ENCODE measurements at regions not wholly inside any gene's neighbourhood (a gene's known extent, or its start where the extent isn't known, plus 50 kb on each side); places are given as distances from the start of the nearest gene placed in this dataset.

DNA sequence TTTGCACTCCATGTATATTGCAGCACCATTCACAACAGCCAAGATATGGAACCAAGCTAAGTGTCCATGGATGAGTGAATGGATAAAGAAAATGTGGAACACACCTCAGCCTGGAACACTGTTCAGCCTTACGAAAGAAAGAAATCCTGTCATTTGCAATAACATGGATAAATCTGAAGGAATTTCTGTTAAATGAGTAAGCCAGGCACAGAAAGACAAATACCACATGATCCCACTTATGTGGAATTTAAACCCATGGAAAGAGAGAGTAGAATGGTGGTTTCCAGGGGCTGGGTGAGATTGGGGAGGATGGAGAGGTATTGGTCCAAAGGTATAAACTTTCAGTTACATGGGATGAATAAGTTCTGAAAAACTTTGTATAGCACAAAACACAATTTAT lies 228.9 kb upstream of the CD180 start:
- ChIA-PET POLR2A (no interaction called here), CTCF (no interaction called here)
- no peaks in the 10 kb centered on the region for H3K4me1 Mint-ChIP-seq (ENCODE audit: low read depth)
- intact Hi-C loops (cut with DNase I, micrococcal nuclease): no loop called here
- Histone ChIP-seq H3K4me1 (ENCODE audit: insufficient read depth, low read length) (no peaks in the 10 kb centered on the region), H3K9me3 (ENCODE audit: control insufficient read depth in 1 of 2, insufficient read depth in 1 of 2, low read length in 2 of 2) (no peaks in the 10 kb centered on the region), H3K36me3 (ENCODE audit: insufficient read depth, low read length) (no peaks in the 10 kb centered on the region), H3K27ac (ENCODE audit: low read depth in 1 of 2, low read length in 2 of 2) (no peak overlapping the region), H3K4me3 (ENCODE audit: low read length) (no peak overlapping the region), H3K27me3 (ENCODE audit: control insufficient read depth in 1 of 2, insufficient read depth in 2 of 2, low read length in 2 of 2) (no peaks in the 10 kb centered on the region)
- H3K27me3 Mint-ChIP-seq: no peaks in the 10 kb centered on the region
- H3K27ac Mint-ChIP-seq: no peak overlapping the region
- no peaks in the 10 kb centered on the region for H3K36me3 Mint-ChIP-seq (ENCODE audit: low read depth)
- DNase-seq (no peak), ATAC-seq (ENCODE audit: poor library complexity) (no peak)
- H3K4me3 Mint-ChIP-seq: no peak overlapping the region
- peaks cover 2% of the 10 kb centered on the region for H3K9me3 Mint-ChIP-seq
- TF ChIP-seq, protein P1, sequence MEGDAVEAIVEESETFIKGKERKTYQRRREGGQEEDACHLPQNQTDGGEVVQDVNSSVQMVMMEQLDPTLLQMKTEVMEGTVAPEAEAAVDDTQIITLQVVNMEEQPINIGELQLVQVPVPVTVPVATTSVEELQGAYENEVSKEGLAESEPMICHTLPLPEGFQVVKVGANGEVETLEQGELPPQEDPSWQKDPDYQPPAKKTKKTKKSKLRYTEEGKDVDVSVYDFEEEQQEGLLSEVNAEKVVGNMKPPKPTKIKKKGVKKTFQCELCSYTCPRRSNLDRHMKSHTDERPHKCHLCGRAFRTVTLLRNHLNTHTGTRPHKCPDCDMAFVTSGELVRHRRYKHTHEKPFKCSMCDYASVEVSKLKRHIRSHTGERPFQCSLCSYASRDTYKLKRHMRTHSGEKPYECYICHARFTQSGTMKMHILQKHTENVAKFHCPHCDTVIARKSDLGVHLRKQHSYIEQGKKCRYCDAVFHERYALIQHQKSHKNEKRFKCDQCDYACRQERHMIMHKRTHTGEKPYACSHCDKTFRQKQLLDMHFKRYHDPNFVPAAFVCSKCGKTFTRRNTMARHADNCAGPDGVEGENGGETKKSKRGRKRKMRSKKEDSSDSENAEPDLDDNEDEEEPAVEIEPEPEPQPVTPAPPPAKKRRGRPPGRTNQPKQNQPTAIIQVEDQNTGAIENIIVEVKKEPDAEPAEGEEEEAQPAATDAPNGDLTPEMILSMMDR (IDR thresholded peaks at IDR 0.05): no peak

DNA sequence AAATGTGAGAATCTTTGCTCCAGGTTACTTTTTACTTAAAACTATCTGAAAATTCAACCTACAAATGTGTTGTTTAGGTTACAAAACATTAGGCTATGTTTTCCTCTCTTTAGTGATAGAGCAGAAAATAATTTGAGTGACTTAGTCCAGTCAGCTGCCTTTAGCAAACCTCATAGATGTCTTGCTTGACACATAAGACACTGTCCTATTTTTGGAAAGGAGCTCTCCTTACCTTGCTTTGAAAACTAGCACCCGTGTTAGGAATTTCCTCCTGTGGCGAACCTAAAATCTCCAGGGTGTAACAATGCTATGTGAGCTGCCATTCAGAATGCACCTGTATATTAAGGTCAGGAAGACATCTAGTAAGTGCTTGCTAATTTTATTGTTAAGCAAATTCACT lies 221.2 kb upstream of the CD180 start:
- Mint-ChIP-seq H3K4me3 (no peak overlapping the region), H3K27me3 (no peaks in the 10 kb centered on the region), H3K27ac (no peak overlapping the region), H3K4me1 (ENCODE audit: low read depth) (peaks cover 16% of the 10 kb centered on the region), H3K9me3 (peaks cover 2% of the 10 kb centered on the region), H3K36me3 (ENCODE audit: low read depth) (no peaks in the 10 kb centered on the region)
- no peak overlapping the region for H3K4me3 ChIP-seq (ENCODE audit: low read length)
- DNase-seq: no peak
- ChIA-PET POLR2A (no interaction called here), CTCF (no interaction called here)
- H3K27ac ChIP-seq (ENCODE audit: low read depth in 1 of 2, low read length in 2 of 2): no peak overlapping the region
- H3K4me1 ChIP-seq (ENCODE audit: insufficient read depth, low read length): no peaks in the 10 kb centered on the region
- no peaks in the 10 kb centered on the region for H3K27me3 ChIP-seq (ENCODE audit: control insufficient read depth in 1 of 2, insufficient read depth in 2 of 2, low read length in 2 of 2)
- H3K36me3 ChIP-seq (ENCODE audit: insufficient read depth, low read length): no peaks in the 10 kb centered on the region
- TF ChIP-seq, protein P1 (IDR thresholded peaks at IDR 0.05): no peak
- intact Hi-C loops (cut with DNase I, micrococcal nuclease): no loop called here
- ATAC-seq (ENCODE audit: poor library complexity): no peak
- no peaks in the 10 kb centered on the region for H3K9me3 ChIP-seq (ENCODE audit: control insufficient read depth in 1 of 2, insufficient read depth in 1 of 2, low read length in 2 of 2)

DNA sequence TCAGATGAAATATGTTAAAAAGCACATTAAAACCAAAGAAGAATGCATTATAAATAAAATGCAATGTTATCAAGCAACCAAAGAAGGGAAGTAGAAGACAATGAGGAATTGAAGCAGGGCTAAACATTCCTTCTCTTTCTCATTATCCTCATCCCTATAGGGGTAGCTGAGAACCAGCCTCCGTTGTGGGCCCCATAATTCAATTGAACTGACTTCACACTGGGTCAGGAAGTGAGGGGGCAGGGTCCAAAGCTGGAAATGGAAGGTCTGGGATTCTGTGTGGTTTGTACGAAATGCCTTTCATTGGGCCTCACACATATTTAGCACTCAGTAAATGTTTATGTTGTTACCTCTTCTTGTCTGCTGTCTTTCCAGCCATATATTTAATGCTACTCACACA lies 220.4 kb upstream of the CD180 start:
- Mint-ChIP-seq H3K27ac (no peak overlapping the region), H3K4me3 (no peak overlapping the region), H3K36me3 (ENCODE audit: low read depth) (no peaks in the 10 kb centered on the region), H3K4me1 (ENCODE audit: low read depth) (peaks cover 16% of the 10 kb centered on the region), H3K9me3 (no peaks in the 10 kb centered on the region), H3K27me3 (no peaks in the 10 kb centered on the region)
- DNase-seq (no peak), ATAC-seq (ENCODE audit: poor library complexity) (no peak)
- TF ChIP-seq, protein P1 (IDR thresholded peaks at IDR 0.05): no peak
- H3K4me3 ChIP-seq (ENCODE audit: low read length): no peak overlapping the region
- no peaks in the 10 kb centered on the region for H3K36me3 ChIP-seq (ENCODE audit: insufficient read depth, low read length)
- ChIA-PET POLR2A (no interaction called here), CTCF (no interaction called here)
- H3K4me1 ChIP-seq (ENCODE audit: insufficient read depth, low read length): no peaks in the 10 kb centered on the region
- no peaks in the 10 kb centered on the region for H3K27me3 ChIP-seq (ENCODE audit: control insufficient read depth in 1 of 2, insufficient read depth in 2 of 2, low read length in 2 of 2)
- H3K9me3 ChIP-seq (ENCODE audit: control insufficient read depth in 1 of 2, insufficient read depth in 1 of 2, low read length in 2 of 2): no peaks in the 10 kb centered on the region
- intact Hi-C loops (cut with DNase I, micrococcal nuclease): no loop called here
- no peak overlapping the region for H3K27ac ChIP-seq (ENCODE audit: low read depth in 1 of 2, low read length in 2 of 2)

Measured in CD4-positive, alpha-beta T cell (primary cell).